ENCODE measurements at regions not wholly inside any gene's neighbourhood (a gene's known extent, or its start where the extent isn't known, plus 50 kb on each side); places are given as distances from the start of the nearest gene placed in this dataset.

DNA sequence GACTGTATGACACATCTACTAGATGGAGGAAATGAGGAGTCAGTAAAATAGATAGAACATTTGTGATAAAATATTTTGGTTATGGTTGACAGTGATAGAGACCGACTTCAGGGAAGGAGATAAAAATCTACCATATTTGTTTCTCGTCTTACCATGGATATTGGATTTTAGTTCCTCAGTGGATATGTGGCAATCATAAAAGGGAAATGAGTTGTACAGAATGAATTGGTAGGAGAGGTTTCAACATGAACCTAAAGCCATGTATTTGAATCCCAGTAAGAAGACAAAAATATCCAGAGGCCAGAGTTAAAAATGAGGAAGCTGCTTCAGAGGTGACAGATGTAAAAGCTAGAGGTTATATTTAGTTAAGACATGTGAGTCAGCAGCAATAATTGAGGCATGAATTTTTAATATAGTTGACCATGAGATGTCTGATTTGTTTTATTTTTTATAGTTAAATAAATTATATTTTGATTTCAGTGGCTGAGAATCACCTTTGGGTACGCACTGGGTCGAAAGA is 480.4 kb upstream of the TUSC1 start:
- no peaks in the 10 kb centered on the region for H3K27me3 Mint-ChIP-seq (ENCODE audit: low read depth, unreplicated experiment)
- no peak overlapping the region for H3K4me3 Mint-ChIP-seq (ENCODE audit: unreplicated experiment)
- Histone ChIP-seq H3K27me3 (ENCODE audit: insufficient read depth, low read length) (no peaks in the 10 kb centered on the region), H3K9ac (ENCODE audit: low read length) (no peak overlapping the region), H3K4me3 (ENCODE audit: insufficient read depth, low read depth, low read length) (no peak overlapping the region), H3K79me2 (ENCODE audit: insufficient read depth, low read length) (no peaks in the 10 kb centered on the region), H3K4me2 (ENCODE audit: low read length) (no peak overlapping the region), H2AFZ (ENCODE audit: low read depth, low read length) (no peak overlapping the region), H3K4me1 (ENCODE audit: insufficient read depth, low read length) (no peaks in the 10 kb centered on the region), H3K36me3 (ENCODE audit: insufficient read depth, low read length) (no peaks in the 10 kb centered on the region), H3K27ac (ENCODE audit: low read depth, low read length) (no peak overlapping the region), H3K9me3 (ENCODE audit: insufficient read depth, low read depth, low read length) (no peaks in the 10 kb centered on the region), H4K20me1 (ENCODE audit: insufficient read depth, low read length) (no peaks in the 10 kb centered on the region)
- no peaks in the 10 kb centered on the region for H3K36me3 Mint-ChIP-seq (ENCODE audit: low read depth, unreplicated experiment)
- no peak overlapping the region for H3K27ac Mint-ChIP-seq (ENCODE audit: unreplicated experiment)
- FAIRE-seq, result no peak
- no peak for DNase-seq (ENCODE audit: low read depth)
- no peak for TF ChIP-seq CTCF (IDR thresholded peaks at IDR 0.05; ENCODE audit: insufficient read depth, low read depth, low read length)
- TF ChIP-seq EZH2 (IDR thresholded peaks at IDR 0.05; ENCODE audit: insufficient read depth, low read length), result no peak
- H3K4me1 Mint-ChIP-seq (ENCODE audit: low read depth, unreplicated experiment), result peaks cover 2% of the 10 kb centered on the region
- peaks cover 5% of the 10 kb centered on the region for H3K9me3 Mint-ChIP-seq (ENCODE audit: unreplicated experiment)

DNA sequence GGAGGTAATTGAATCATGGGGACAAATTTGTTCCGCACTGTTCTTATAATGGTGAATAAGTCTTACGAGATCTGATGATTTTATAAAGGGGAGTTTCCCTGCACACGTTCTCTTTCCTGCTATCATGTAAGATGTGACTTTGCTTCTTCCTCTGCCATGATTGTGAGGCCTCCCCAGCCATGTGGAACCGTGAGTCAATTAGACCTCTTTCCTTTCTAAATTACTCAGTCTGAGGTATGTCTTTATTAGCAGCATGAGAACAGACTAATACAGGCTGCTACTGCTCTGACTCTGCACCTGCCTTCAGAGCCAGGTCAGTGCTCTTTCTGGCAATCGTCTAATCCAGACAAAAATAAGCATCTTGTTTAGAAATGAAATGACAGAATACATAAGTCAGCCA is 479.2 kb upstream of the TUSC1 start:
- no peaks in the 10 kb centered on the region for H3K27me3 ChIP-seq (ENCODE audit: insufficient read depth, low read length)
- no peaks in the 10 kb centered on the region for H4K20me1 ChIP-seq (ENCODE audit: insufficient read depth, low read length)
- Mint-ChIP-seq H3K27me3 (ENCODE audit: low read depth, unreplicated experiment) (no peaks in the 10 kb centered on the region), H3K27ac (ENCODE audit: unreplicated experiment) (no peak overlapping the region), H3K4me1 (ENCODE audit: low read depth, unreplicated experiment) (no peaks in the 10 kb centered on the region), H3K36me3 (ENCODE audit: low read depth, unreplicated experiment) (no peaks in the 10 kb centered on the region), H3K4me3 (ENCODE audit: unreplicated experiment) (no peak overlapping the region), H3K9me3 (ENCODE audit: unreplicated experiment) (peaks cover 5% of the 10 kb centered on the region)
- H3K4me1 ChIP-seq (ENCODE audit: insufficient read depth, low read length), result no peaks in the 10 kb centered on the region
- no peaks in the 10 kb centered on the region for H3K79me2 ChIP-seq (ENCODE audit: insufficient read depth, low read length)
- no peak overlapping the region for H3K27ac ChIP-seq (ENCODE audit: low read depth, low read length)
- no peak for FAIRE-seq
- DNase-seq (ENCODE audit: low read depth), result no peak
- no peaks in the 10 kb centered on the region for H3K36me3 ChIP-seq (ENCODE audit: insufficient read depth, low read length)
- no peak overlapping the region for H2AFZ ChIP-seq (ENCODE audit: low read depth, low read length)
- TF ChIP-seq CTCF (IDR thresholded peaks at IDR 0.05; ENCODE audit: insufficient read depth, low read depth, low read length) (no peak), EZH2 (IDR thresholded peaks at IDR 0.05; ENCODE audit: insufficient read depth, low read length) (no peak)
- H3K9me3 ChIP-seq (ENCODE audit: insufficient read depth, low read depth, low read length), result no peaks in the 10 kb centered on the region
- H3K4me3 ChIP-seq (ENCODE audit: insufficient read depth, low read depth, low read length), result no peak overlapping the region
- no peak overlapping the region for H3K4me2 ChIP-seq (ENCODE audit: low read length)
- H3K9ac ChIP-seq (ENCODE audit: low read length), result no peak overlapping the region

DNA sequence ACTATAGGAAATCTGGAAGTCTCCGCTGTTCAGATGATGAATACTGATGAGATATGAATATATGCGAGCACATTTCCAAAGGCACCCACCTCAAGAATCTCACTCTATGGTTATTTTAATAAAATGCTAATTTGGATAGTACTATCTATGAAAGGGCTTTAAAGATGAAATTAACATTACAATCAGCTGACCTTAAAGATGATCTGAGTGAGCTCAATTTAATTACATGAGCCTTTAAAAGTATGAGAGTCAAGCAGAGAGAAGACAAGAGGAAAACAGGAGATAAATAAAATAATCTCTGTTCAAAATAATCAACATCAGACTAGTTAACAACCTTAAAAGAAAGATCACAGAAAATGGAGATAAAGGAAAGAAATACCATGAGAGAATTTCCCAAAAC is 474.1 kb upstream of the TUSC1 start:
- no peaks in the 10 kb centered on the region for H3K4me1 Mint-ChIP-seq (ENCODE audit: low read depth, unreplicated experiment)
- TF ChIP-seq EZH2 (IDR thresholded peaks at IDR 0.05; ENCODE audit: insufficient read depth, low read length) (no peak), CTCF (IDR thresholded peaks at IDR 0.05; ENCODE audit: insufficient read depth, low read depth, low read length) (no peak)
- no peaks in the 10 kb centered on the region for H3K27me3 ChIP-seq (ENCODE audit: insufficient read depth, low read length)
- no peaks in the 10 kb centered on the region for H4K20me1 ChIP-seq (ENCODE audit: insufficient read depth, low read length)
- H3K9me3 ChIP-seq (ENCODE audit: insufficient read depth, low read depth, low read length), result no peaks in the 10 kb centered on the region
- DNase-seq (ENCODE audit: low read depth) (no peak), FAIRE-seq (no peak)
- H3K27ac Mint-ChIP-seq (ENCODE audit: unreplicated experiment), result no peak overlapping the region
- no peaks in the 10 kb centered on the region for H3K36me3 Mint-ChIP-seq (ENCODE audit: low read depth, unreplicated experiment)
- H2AFZ ChIP-seq (ENCODE audit: low read depth, low read length), result no peak overlapping the region
- H3K4me3 ChIP-seq (ENCODE audit: insufficient read depth, low read depth, low read length), result no peak overlapping the region
- no peak overlapping the region for H3K4me2 ChIP-seq (ENCODE audit: low read length)
- H3K79me2 ChIP-seq (ENCODE audit: insufficient read depth, low read length), result no peaks in the 10 kb centered on the region
- H3K27ac ChIP-seq (ENCODE audit: low read depth, low read length), result no peak overlapping the region
- no peaks in the 10 kb centered on the region for H3K4me1 ChIP-seq (ENCODE audit: insufficient read depth, low read length)
- peaks cover 2% of the 10 kb centered on the region for H3K9me3 Mint-ChIP-seq (ENCODE audit: unreplicated experiment)
- H3K27me3 Mint-ChIP-seq (ENCODE audit: low read depth, unreplicated experiment), result no peaks in the 10 kb centered on the region
- no peak overlapping the region for H3K9ac ChIP-seq (ENCODE audit: low read length)
- no peaks in the 10 kb centered on the region for H3K36me3 ChIP-seq (ENCODE audit: insufficient read depth, low read length)
- no peak overlapping the region for H3K4me3 Mint-ChIP-seq (ENCODE audit: unreplicated experiment)
